Heart right ventricle (tissue), 16 donors: ENCODE measurements at regions not wholly inside any gene's neighbourhood (a gene's known extent, or its start where the extent isn't known, plus 50 kb on each side); places are given as distances from the start of the nearest gene placed in this dataset.

Experiments used
- ATAC-seq, 8 donors: fragments of 200-7000 bp; cut with Tn5 transposase; one replicate each; pipeline ENCODE4 v1.9.1; 2020; ENCODE audit warnings: mild to moderate bottlenecking in 8 of 8, moderate library complexity in 8 of 8, moderate number of reproducible peaks in 1 of 8
- DNase-seq, 2 donors: peaks; one replicate each; pipeline ENCODE4 v3.0.0-alpha.2; 2020
- H3K27ac ChIP-seq, 10 donors: fragments of 200-600 bp; sonication (generic) in 2 of 10; one replicate each; pipeline versions ENCODE4 v1.5.0 to v1.8.0; 2020 to 2022; ENCODE audit warnings: mild to moderate bottlenecking in 3 of 10
- H3K27me3 ChIP-seq, 7 donors: fragments of 200-600 bp; one replicate each; pipeline ENCODE4 v1.8.0; 2021 to 2022; ENCODE audit warnings: mild to moderate bottlenecking in 2 of 7
- H3K36me3 ChIP-seq, 9 donors: fragments of 200-600 bp; sonication (generic) in 1 of 9; one replicate each; pipeline versions ENCODE4 v1.5.0 to v1.8.0; 2020 to 2022; ENCODE audit warnings: mild to moderate bottlenecking in 2 of 9
- H3K4me1 ChIP-seq, 9 donors: fragments of 200-600 bp; sonication (generic) in 1 of 9; one replicate each; pipeline versions ENCODE4 v1.5.0 to v1.8.0; 2020 to 2022; ENCODE audit warnings: mild to moderate bottlenecking in 4 of 9
- H3K4me3 ChIP-seq, 10 donors: fragments of 200-600 bp; sonication (generic) in 2 of 10; one replicate each; pipeline versions ENCODE4 v1.5.0 to v1.8.0; 2020 to 2022; ENCODE audit warnings: mild to moderate bottlenecking in 7 of 10, moderate library complexity in 2 of 10
- H3K9me3 ChIP-seq, 11 donors: fragments of 200-600 bp in 10 of 11; sonication (generic) in 2 of 11; one replicate each; pipeline versions ENCODE4 v1.5.0 to v1.8.0; 2013 to 2022; ENCODE audit warnings: mild to moderate bottlenecking in 2 of 11, control low read depth in 1 of 11, moderate library complexity in 1 of 11
- WGBS, 2 donors: extraction: QIAGEN DNeasy Blood & Tissue Kit; methylation state at CpG; one replicate each; pipeline ENCODE4 v1.1.7; 2013; ENCODE audit warnings: inconsistent platforms in 1 of 2; 5-methylcytosine and 5-hydroxymethylcytosine counted together
- intact Hi-C, 10 donors: fragments of 100-400 bp; cut with DNase I; formaldehyde crosslinking; loops; one replicate each; pipeline versions ENCODE4 v1.11.1 to v1.14.2; 2022
- TF ChIP-seq, protein P1 (sequence below), 9 donors: fragments of 200-600 bp; sonication (generic) in 2 of 9; IDR thresholded peaks; one replicate each; pipeline versions ENCODE4 v1.5.0 to v1.8.0; 2021 to 2022; ENCODE audit warnings: antibody characterized with exemption in 9 of 9, mild to moderate bottlenecking in 5 of 9, moderate library complexity in 1 of 9
- donor health status: Arrhythmogenic right ventricular cardiomyopathy.
- donor health status: ischemic (EF 13 %, LVEDD 7.1; RV severe dilation, severe dysfunction).
- donor health status: healthy with polysubstance abuse.
- donor health status: DM: no; HTN: yes; CAD: no.
- donor health status: DM: no; HTN: no; CAD: no.
- donor health status: ischemic (EF 25% LVEDD 6.9; RV normal size, moderate dysfunction).
- donor health status: ischemic (EF 25% LVEDD 5.7; RV mildly dilated, moderate dysfunction).
- donor health status: healthy.
- donor health status: DM: yes; HTN: yes; CAD: no.
- donor health status: Ischemic cardiomyopathy.
- donor health status: ischemic (EF 35%, LVEDD 5.7; RV mildly dilated, moderate dysfunction).
- donor health status: nonischemic (EF 11% LVEDD 7.7; RV severe dilation, severe dysfunction).
- donor health status: DM: yes; HTN: yes; CAD: no.
- donor health status: PGD.
- donor health status: ischemic (EF 29% LVEDD 5.4; RV normal size, mild dysfunction).
- donor health status: nonischemic (EF 23%, LVEDD 6.1; RV moderate dilation, normal function).

DNA sequence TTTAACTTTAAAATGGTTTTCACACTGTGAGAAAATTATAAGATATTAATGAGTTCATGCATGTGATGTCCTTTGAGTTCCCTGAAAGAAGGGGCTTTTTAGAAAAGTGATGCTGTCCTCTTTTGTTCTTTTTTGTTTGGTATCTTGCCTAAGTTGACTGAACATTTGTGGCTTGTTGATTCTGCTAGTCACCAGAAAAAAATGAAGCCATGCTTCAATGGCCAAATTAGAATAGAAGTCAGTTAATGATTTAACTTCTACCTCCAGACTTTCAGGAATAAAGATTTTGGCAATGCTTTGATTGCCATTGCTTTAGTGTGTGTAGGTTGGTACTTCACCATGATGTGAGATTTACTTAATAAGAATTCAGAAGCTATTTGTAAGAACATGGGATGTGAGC, 260.6 kb upstream of the NECTIN3 start:
- Histone ChIP-seq H3K27me3 (no peaks in the 10 kb centered on the region), H3K36me3 (no peaks in the 10 kb centered on the region), H3K4me1 (no peaks in the 10 kb centered on the region), H3K9me3 (no peaks in the 10 kb centered on the region), H3K27ac (no peak overlapping the region), H3K4me3 (no peak overlapping the region)
- intact Hi-C loops: no loop called here
- DNase-seq (no peak), ATAC-seq (no peak)
- TF ChIP-seq, protein P1, sequence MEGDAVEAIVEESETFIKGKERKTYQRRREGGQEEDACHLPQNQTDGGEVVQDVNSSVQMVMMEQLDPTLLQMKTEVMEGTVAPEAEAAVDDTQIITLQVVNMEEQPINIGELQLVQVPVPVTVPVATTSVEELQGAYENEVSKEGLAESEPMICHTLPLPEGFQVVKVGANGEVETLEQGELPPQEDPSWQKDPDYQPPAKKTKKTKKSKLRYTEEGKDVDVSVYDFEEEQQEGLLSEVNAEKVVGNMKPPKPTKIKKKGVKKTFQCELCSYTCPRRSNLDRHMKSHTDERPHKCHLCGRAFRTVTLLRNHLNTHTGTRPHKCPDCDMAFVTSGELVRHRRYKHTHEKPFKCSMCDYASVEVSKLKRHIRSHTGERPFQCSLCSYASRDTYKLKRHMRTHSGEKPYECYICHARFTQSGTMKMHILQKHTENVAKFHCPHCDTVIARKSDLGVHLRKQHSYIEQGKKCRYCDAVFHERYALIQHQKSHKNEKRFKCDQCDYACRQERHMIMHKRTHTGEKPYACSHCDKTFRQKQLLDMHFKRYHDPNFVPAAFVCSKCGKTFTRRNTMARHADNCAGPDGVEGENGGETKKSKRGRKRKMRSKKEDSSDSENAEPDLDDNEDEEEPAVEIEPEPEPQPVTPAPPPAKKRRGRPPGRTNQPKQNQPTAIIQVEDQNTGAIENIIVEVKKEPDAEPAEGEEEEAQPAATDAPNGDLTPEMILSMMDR (IDR thresholded peaks at IDR 0.05): no peak

DNA sequence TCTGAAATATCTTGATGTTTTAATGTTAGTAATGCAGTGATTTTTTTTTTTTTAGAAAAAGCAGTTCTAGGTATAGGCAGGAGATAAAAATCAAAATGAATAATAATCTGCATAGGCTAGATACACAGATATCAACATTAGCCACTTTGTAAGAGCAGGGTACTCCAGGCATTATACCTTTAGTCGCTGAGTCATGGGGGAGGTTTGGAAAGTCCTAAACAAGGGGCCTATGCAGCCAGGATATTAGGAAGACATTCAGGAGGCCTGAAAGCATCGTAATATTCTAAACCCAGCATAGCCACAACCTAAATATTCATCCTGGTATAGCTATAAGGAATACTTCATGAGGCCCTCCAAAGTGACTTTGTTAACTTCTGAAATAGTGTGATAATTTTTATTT, 258.1 kb upstream of the NECTIN3 start:
- TF ChIP-seq, protein P1 (IDR thresholded peaks at IDR 0.05): no peak
- intact Hi-C loops: no loop called here
- Histone ChIP-seq H3K4me3 (no peak overlapping the region), H3K27me3 (no peaks in the 10 kb centered on the region), H3K9me3 (no peaks in the 10 kb centered on the region), H3K36me3 (no peaks in the 10 kb centered on the region), H3K4me1 (no peaks in the 10 kb centered on the region), H3K27ac (no peak overlapping the region)
- DNase-seq: no peak
- whole genome bisulfite sequencing, 2 donors: 94 to 95% methylated on average over 2 of the region's 2 CpGs
- ATAC-seq: no peak

DNA sequence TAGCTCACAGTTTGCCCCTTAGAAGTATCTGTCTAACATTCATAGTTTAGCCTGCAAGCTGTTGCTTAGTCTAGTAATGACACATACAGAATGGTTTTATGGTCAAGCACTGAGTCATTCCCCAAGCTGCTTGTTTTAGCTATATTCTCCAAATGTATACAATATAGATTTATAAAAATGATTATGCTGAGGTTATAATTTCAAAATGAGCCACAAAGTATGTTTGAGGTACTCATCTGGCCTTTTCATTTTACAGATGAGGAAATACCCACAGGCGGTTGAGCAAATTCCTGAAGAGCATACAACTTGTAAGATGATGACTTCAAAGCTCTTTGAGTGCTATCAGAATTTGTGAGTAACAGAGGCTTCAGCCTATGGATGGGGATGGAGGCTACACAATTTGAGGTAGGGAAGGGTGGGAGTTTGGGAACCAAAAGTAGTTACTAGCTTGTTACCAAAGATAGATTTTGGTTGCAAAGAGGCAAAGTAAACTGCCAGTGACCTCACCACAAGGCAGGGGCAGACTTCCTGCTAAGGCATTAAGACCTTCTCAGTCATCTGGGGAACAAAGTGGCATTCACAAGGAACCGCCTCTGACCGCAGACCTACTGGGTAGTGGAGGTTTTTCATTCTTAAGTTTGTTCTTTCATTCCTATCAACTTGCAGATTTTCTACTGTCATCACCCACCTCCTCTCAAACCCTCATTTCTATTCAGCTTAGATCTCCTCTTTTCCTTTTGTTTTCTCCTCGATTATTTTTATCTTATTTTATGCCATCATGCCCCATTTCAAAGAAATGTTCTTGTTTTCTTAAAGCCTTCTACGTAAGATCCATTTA, 257.2 kb upstream of the NECTIN3 start:
- no peak overlapping the region for H3K27ac ChIP-seq
- TF ChIP-seq, protein P1 (IDR thresholded peaks at IDR 0.05): no peak
- ATAC-seq (no peak), DNase-seq (no peak)
- H3K27me3 ChIP-seq: no peaks in the 10 kb centered on the region
- no peak overlapping the region for H3K4me3 ChIP-seq
- intact Hi-C loops: no loop called here
- 70 to 74% methylated on average over 5 of the region's 5 CpGs for whole genome bisulfite sequencing, 2 donors
- H3K4me1 ChIP-seq: no peaks in the 10 kb centered on the region
- no peaks in the 10 kb centered on the region for H3K9me3 ChIP-seq
- H3K36me3 ChIP-seq: no peaks in the 10 kb centered on the region

DNA sequence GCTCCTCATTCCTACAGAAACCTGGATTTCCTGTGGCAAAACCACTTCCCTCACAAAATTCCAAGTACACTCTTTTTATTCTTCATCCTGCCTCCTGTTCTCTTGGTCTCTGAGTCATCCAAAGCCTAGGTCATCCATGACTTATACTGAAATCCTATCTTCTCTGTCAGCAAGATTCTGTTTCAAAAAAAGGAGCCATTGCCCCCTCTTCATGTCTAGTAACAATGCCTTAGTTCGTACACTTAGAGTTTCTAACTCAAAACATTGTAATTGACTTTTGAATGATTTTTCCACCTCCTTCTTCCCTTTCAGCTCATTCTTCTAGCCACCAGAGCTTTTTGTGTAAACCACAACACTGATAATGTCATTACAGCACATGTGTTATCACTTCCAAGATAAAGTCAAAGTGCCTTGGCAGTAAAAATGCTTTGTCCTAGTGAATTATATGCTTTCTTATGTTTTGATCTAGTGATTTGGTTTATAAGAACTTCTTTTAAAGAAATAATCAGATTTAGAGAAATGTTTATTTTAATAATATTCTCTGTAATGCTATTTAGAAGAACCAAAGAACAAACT, 256.5 kb upstream of the NECTIN3 start:
- Histone ChIP-seq H3K36me3 (no peaks in the 10 kb centered on the region), H3K27ac (no peak overlapping the region), H3K9me3 (no peaks in the 10 kb centered on the region), H3K27me3 (no peaks in the 10 kb centered on the region), H3K4me3 (no peak overlapping the region), H3K4me1 (no peaks in the 10 kb centered on the region)
- DNase-seq (no peak), ATAC-seq (no peak)
- 44 to 46% methylated on average over 1 of the region's 1 CpG for WGBS, 2 donors
- intact Hi-C loops: no loop called here
- TF ChIP-seq, protein P1 (IDR thresholded peaks at IDR 0.05): no peak
